NCI-H1417 (cell line): ENCODE measurements at regions not wholly inside any gene's neighbourhood (a gene's known extent, or its start where the extent isn't known, plus 50 kb on each side); places are given as distances from the start of the nearest gene placed in this dataset.
"Not testable (repeated sequence)": the region's sequence is repeated elsewhere in the genome, so short reads cannot be mapped to it uniquely, and the experiment has no call there.

Experiments used
- DNase-seq, 3 experiments: peaks; one replicate each; lab custom pipeline; 2025; lab: John Stamatoyannopoulos, UW

- DNase-seq: not testable (repeated sequence)
Observed at GRCh38 chr11:115633977-115634376, 129.8 kb upstream of the CADM1 start.

- no peak for DNase-seq
Observed at GRCh38 chr11:115632061-115632460, 127.8 kb upstream of the CADM1 start.

- DNase-seq: no peak
Observed at GRCh38 chr11:115631609-115632008, 127.4 kb upstream of the CADM1 start.

GRCh38 chr11:115630214-115630613 is 126.0 kb upstream of the CADM1 start:
- no peak for DNase-seq

GRCh38 chr11:115629456-115630015 is 125.3 kb upstream of the CADM1 start:
- no peak for DNase-seq

GRCh38 chr11:115627666-115628460 is 123.6 kb upstream of the CADM1 start:
- no peak for DNase-seq

- no peak for DNase-seq
Observed at GRCh38 chr11:115627071-115627470, 122.9 kb upstream of the CADM1 start.

GRCh38 chr11:115626414-115626813 is 122.2 kb upstream of the CADM1 start:
- no peak for DNase-seq

GRCh38 chr11:115625502-115625901 is 121.3 kb upstream of the CADM1 start:
- peak in 1 of 3 experiments; percentile 20 for DNase-seq

GRCh38 chr11:115624065-115624464 is 119.8 kb upstream of the CADM1 start:
- no peak for DNase-seq

GRCh38 chr11:115623021-115623451 is 118.8 kb upstream of the CADM1 start:
- DNase-seq: no peak

GRCh38 chr11:115618428-115618827 is 114.2 kb upstream of the CADM1 start:
- no peak for DNase-seq

- no peak for DNase-seq
Observed at GRCh38 chr11:115617767-115618166, 113.6 kb upstream of the CADM1 start.

GRCh38 chr11:115616971-115617370 is 112.8 kb upstream of the CADM1 start:
- peak in 1 of 3 experiments; percentile 3 for DNase-seq

- DNase-seq: no peak
Observed at GRCh38 chr11:115613986-115614632, 109.9 kb upstream of the CADM1 start.

GRCh38 chr11:115613004-115613403 is 108.8 kb upstream of the CADM1 start:
- DNase-seq: no peak

GRCh38 chr11:115612046-115612730 is 108.0 kb upstream of the CADM1 start:
- DNase-seq: no peak

- no peak for DNase-seq
Observed at GRCh38 chr11:115611343-115611742, 107.1 kb upstream of the CADM1 start.

- DNase-seq: no peak
Observed at GRCh38 chr11:115610908-115611307, 106.7 kb upstream of the CADM1 start.

- not testable (repeated sequence) for DNase-seq
Observed at GRCh38 chr11:115610234-115610633, 106.0 kb upstream of the CADM1 start.

- no peak for DNase-seq
Observed at GRCh38 chr11:115608976-115609375, 104.8 kb upstream of the CADM1 start.

GRCh38 chr11:115607621-115608221 is 103.5 kb upstream of the CADM1 start:
- DNase-seq: no peak
